Uterus (tissue), 3 donors: ENCODE measurements at regions not wholly inside any gene's neighbourhood (a gene's known extent, or its start where the extent isn't known, plus 50 kb on each side); places are given as distances from the start of the nearest gene placed in this dataset.

Source experiments
- DNase-seq, 2 donors: peaks; one replicate each; pipeline ENCODE4 v3.0.0-alpha.2; 2019 to 2020
- H3K27ac ChIP-seq, 2 donors: fragments of 200-600 bp; sonication (generic); 1 replicate in 1 of 2; 2 replicates in 1 of 2; pipeline ENCODE4 v1.5.1; 2016 to 2018
- H3K27me3 ChIP-seq, 2 donors: fragments of 200-600 bp; sonication (generic); one replicate each; pipeline ENCODE4 v1.5.1; 2018 to 2019; ENCODE audit warnings: control low read depth in 1 of 2
- H3K36me3 ChIP-seq, 2 donors: fragments of 200-600 bp; sonication (generic); one replicate each; pipeline ENCODE4 v1.5.1; 2019; ENCODE audit warnings: control low read depth in 1 of 2
- H3K4me1 ChIP-seq, 2 donors: fragments of 200-600 bp; sonication (generic); one replicate each; pipeline ENCODE4 v1.5.1; 2018 to 2019; ENCODE audit warnings: control low read depth in 1 of 2
- H3K4me3 ChIP-seq, 2 donors: fragments of 200-600 bp; sonication (generic); 1 replicate in 1 of 2; 2 replicates in 1 of 2; pipeline ENCODE4 v1.5.1; 2018 to 2019; ENCODE audit warnings: mild to moderate bottlenecking in 1 of 2
- H3K9me3 ChIP-seq, 2 donors: fragments of 200-600 bp; sonication (generic); one replicate each; pipeline ENCODE4 v1.5.1; 2019; ENCODE audit warnings: control low read depth in 1 of 2
- CTCF ChIP-seq, 4 experiments: fragments of 200-600 bp in 2 of 4; fragments of 450-650 bp in 2 of 4; sonication (generic) in 2 of 4; IDR thresholded peaks; one replicate each; pipeline ENCODE4 v1.5.1; 2016 to 2019; ENCODE audit warnings: antibody characterized with exemption in 4 of 4, mild to moderate bottlenecking in 2 of 4, moderate library complexity in 1 of 4
- POLR2A ChIP-seq, 2 donors: fragments of 450-650 bp; IDR thresholded peaks; one replicate each; pipeline ENCODE4 v1.6.1; 2016; ENCODE audit warnings: antibody characterized with exemption in 2 of 2, mild to moderate bottlenecking in 1 of 2, moderate library complexity in 1 of 2
- intact Hi-C: fragments of 100-400 bp; cut with DNase I; formaldehyde crosslinking; loops from one replicate; pipeline ENCODE4 v1.15.1; 2023; ENCODE audit warnings: low total_unique reads
- donor health status: DM: yes; HTN: yes; CAD: no.

- intact Hi-C loops = no loop called here
- Histone ChIP-seq H3K36me3 (no peaks in the 10 kb centered on the region), H3K9me3 (no peaks in the 10 kb centered on the region)
Measured at GRCh38 chr12:30824311-30824710, 69.6 kb upstream of the CAPRIN2 start.

GRCh38 chr12:30823764-30824163, 69.0 kb upstream of the CAPRIN2 start:
- DNase-seq = no peak
- Histone ChIP-seq H3K27ac (no peak overlapping the region), H3K36me3 (no peaks in the 10 kb centered on the region), H3K9me3 (no peaks in the 10 kb centered on the region), H3K4me1 (no peaks in the 10 kb centered on the region), H3K4me3 (no peak overlapping the region), H3K27me3 (no peaks in the 10 kb centered on the region)
- intact Hi-C loops = no loop called here
- TF ChIP-seq CTCF (IDR thresholded peaks at IDR 0.05) (no peak), POLR2A (IDR thresholded peaks at IDR 0.05) (no peak)

More at GRCh38 chr12:30824311-30824710, 69.6 kb upstream of the CAPRIN2 start:
- TF ChIP-seq CTCF (IDR thresholded peaks at IDR 0.05) = no peak
- no peak for TF ChIP-seq POLR2A (IDR thresholded peaks at IDR 0.05)
- H3K27me3 ChIP-seq = no peaks in the 10 kb centered on the region
- no peak overlapping the region for H3K4me3 ChIP-seq
- no peak for DNase-seq
- no peak overlapping the region for H3K27ac ChIP-seq
- no peaks in the 10 kb centered on the region for H3K4me1 ChIP-seq

- no peaks in the 10 kb centered on the region for H3K27me3 ChIP-seq
- H3K4me1 ChIP-seq = no peaks in the 10 kb centered on the region
- H3K36me3 ChIP-seq = no peaks in the 10 kb centered on the region
- H3K27ac ChIP-seq = peak overlapping the region; percentile 76 to 80
- DNase-seq = peak; percentile 30 to 37
- H3K9me3 ChIP-seq = no peaks in the 10 kb centered on the region
- TF ChIP-seq CTCF (IDR thresholded peaks at IDR 0.05) = peak in 2 of 4 experiments; percentile 6 to 26
- no peak for TF ChIP-seq POLR2A (IDR thresholded peaks at IDR 0.05)
- intact Hi-C loops = no loop called here
- H3K4me3 ChIP-seq = peak overlapping the region; percentile 28 to 45
Measured at GRCh38 chr12:30823156-30823699, 68.5 kb upstream of the CAPRIN2 start.

GRCh38 chr12:30822385-30823155, 67.8 kb upstream of the CAPRIN2 start:
- peak; percentile 45 to 52 for DNase-seq
- intact Hi-C loops = no loop called here
- Histone ChIP-seq H3K4me1 (no peaks in the 10 kb centered on the region), H3K27me3 (no peaks in the 10 kb centered on the region), H3K4me3 (peak overlapping the region; percentile 28 to 45), H3K9me3 (no peaks in the 10 kb centered on the region), H3K27ac (peak overlapping the region; percentile 76 to 80), H3K36me3 (no peaks in the 10 kb centered on the region)
- TF ChIP-seq CTCF (IDR thresholded peaks at IDR 0.05) (no peak), POLR2A (IDR thresholded peaks at IDR 0.05) (peak in 1 of 2 donors; percentile 21)

GRCh38 chr12:30820406-30820946, 65.7 kb upstream of the CAPRIN2 start:
- H3K4me1 ChIP-seq = no peaks in the 10 kb centered on the region
- H3K27me3 ChIP-seq = no peaks in the 10 kb centered on the region
- H3K36me3 ChIP-seq = no peaks in the 10 kb centered on the region
- H3K9me3 ChIP-seq = no peaks in the 10 kb centered on the region
- TF ChIP-seq CTCF (IDR thresholded peaks at IDR 0.05) (no peak), POLR2A (IDR thresholded peaks at IDR 0.05) (no peak)
- DNase-seq = no peak
- intact Hi-C loops = no loop called here
- H3K4me3 ChIP-seq = no peak overlapping the region
- no peak overlapping the region for H3K27ac ChIP-seq
